HL-60 (cell line): ENCODE measurements at regions not wholly inside any gene's neighbourhood (a gene's known extent, or its start where the extent isn't known, plus 50 kb on each side); places are given as distances from the start of the nearest gene placed in this dataset.

Source experiments
- CTCF ChIP-seq: IDR thresholded peaks from one replicate; pipeline ENCODE4 v1.5.1; 2011; ENCODE audit warnings: low read length, control low read depth, inconsistent platforms; ENCODE audit not compliant: insufficient read depth
- GABPA ChIP-seq: IDR thresholded peaks from 2 replicates; pipeline ENCODE4 v1.6.1; 2012; ENCODE audit warnings: low read depth
- POLR2AphosphoS5 ChIP-seq: IDR thresholded peaks from 2 replicates; pipeline ENCODE4 v1.6.1; 2012; ENCODE audit warnings: low read depth
- REST ChIP-seq: IDR thresholded peaks from 2 replicates; pipeline ENCODE4 v1.6.1; 2012; ENCODE audit warnings: low read depth; ENCODE audit not compliant: insufficient replicate concordance

GRCh38 chr15:39142500-39142899, 438.4 kb upstream of the THBS1 start:
- TF ChIP-seq CTCF = no peak
- TF ChIP-seq POLR2AphosphoS5 = no peak
- no peak for TF ChIP-seq REST
- TF ChIP-seq GABPA = no peak
